GM12892 (cell line): ENCODE measurements at regions not wholly inside any gene's neighbourhood (a gene's known extent, or its start where the extent isn't known, plus 50 kb on each side); places are given as distances from the start of the nearest gene placed in this dataset.

Experiments used
- DNase-seq: peaks from one replicate; pipeline ENCODE4 v3.0.0; 2011; ENCODE audit not compliant: insufficient read length
- FAIRE-seq: peaks from 2 replicates; lab custom pipeline; 2011; peaks lifted over from hg19 to GRCh38; lab: Jason Lieb, UNC
- POLR2A ChIP-seq: IDR thresholded peaks from 2 replicates; pipeline ENCODE4 v1.6.1; 2011; ENCODE audit warnings: low read depth, low read length, control low read depth
- POLR2AphosphoS5 ChIP-seq: IDR thresholded peaks from 2 replicates; pipeline ENCODE4 v1.6.1; 2011; ENCODE audit warnings: low read depth, low read length, control low read depth
- TAF1 ChIP-seq: IDR thresholded peaks from 2 replicates; pipeline ENCODE4 v1.6.1; 2011; ENCODE audit warnings: low read depth, mild to moderate bottlenecking, control low read depth, low read length, borderline replicate concordance

DNA sequence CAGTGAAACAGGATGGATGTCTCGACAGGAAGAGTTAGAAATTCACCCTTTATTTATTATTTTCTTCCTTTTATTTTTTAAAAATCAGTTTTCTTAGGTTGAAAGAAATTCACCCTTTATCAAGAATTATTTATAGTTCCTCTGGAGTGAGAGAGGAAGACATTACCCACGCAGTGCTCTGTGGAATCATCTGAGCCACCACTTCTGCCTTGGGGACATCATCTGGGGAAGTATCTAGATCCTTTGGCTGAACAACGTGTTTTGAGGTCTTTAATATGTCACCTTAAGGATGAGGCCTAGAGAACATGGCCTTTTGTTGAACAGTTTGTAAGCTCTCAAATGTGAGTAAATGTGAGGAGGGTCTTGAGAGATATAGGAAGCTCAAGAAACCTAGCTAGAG, 183.3 kb downstream of the UTP18 start:
- FAIRE-seq (no peak), DNase-seq (no peak)
- TF ChIP-seq TAF1 (no peak), POLR2AphosphoS5 (no peak), POLR2A (no peak)

GRCh38 chr17:51445946-51446345, 185.6 kb downstream of the UTP18 start:
- FAIRE-seq = no peak
- DNase-seq = no peak
- TF ChIP-seq TAF1 (no peak), POLR2AphosphoS5 (no peak), POLR2A (no peak)

- no peak for DNase-seq
- no peak for FAIRE-seq
- TF ChIP-seq TAF1 (no peak), POLR2A (no peak), POLR2AphosphoS5 (no peak)
These were observed 194.2 kb downstream of the UTP18 start for GRCh38 chr17:51454456-51454978.

- DNase-seq = no peak
- FAIRE-seq = no peak
- TF ChIP-seq POLR2A (no peak), TAF1 (no peak)
These were observed 194.9 kb downstream of the UTP18 start for GRCh38 chr17:51455211-51455610.

GRCh38 chr17:51455931-51456330, 195.6 kb downstream of the UTP18 start:
- DNase-seq = no peak
- TF ChIP-seq TAF1 (no peak), POLR2A (no peak), POLR2AphosphoS5 (no peak)
- no peak for FAIRE-seq

DNA sequence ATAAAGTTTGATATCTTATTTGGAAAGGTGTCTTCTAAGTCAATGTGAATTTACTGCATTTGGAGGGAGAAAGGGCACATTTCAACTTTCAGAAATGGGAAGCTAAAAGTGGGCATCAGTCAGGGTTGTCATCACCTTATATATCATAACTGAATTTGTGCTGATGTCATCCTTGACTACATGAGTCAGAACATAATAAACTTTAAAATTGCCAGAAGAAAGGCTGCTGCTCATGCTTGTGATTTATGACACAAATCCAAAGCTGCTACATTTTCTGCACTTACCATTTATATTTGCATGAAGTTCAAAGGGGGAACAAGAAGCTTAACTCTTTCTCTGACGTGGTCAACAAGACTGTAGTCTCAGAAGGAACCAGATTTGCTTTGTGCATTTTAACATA, 196.6 kb downstream of the UTP18 start:
- no peak for TF ChIP-seq POLR2A
- no peak for TF ChIP-seq POLR2AphosphoS5
- TF ChIP-seq TAF1 = no peak
- FAIRE-seq = no peak
- DNase-seq = no peak

DNA sequence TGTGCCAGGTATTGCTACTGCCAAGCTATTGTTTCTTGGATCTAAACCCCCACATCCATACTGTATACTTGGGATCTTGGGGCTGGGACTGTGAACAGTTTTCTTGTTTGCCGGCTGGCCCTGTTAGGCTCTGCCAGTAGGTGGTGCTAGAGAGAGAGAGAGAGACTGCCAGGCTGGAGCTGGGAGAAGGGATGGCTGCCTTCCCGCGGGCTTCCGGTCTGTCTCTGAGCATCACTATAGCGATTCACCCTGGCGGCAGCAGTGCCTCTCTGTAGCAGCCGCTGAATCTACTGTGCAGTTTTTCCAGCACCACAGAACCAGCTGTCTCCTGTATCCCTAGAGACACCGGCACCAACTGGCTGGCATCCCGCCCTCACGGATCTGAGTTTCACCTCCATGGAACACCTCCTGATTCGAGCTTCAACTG, 201.2 kb downstream of the UTP18 start:
- DNase-seq (peak; percentile 33), FAIRE-seq (peak; percentile 82)
- TF ChIP-seq TAF1 (no peak), POLR2A (no peak), POLR2AphosphoS5 (no peak)

DNA sequence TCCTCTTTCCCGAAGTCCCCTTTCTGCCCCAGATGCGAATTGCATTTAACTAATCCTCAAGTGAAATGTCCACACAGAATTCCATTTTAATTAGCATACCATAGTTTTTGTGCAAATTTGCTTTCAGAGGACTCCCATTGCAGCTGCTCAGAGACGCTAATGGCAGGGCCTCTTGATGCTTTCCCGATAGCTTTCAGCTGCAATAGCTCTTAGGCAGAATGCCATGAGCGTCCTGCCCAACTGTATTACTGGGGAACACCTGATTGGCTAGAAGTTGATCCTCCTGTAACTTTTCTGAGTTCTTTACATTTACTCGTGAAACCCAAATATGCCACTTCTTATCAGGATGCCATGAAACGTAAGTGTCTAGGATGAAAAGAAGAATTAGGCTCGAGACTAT, 203.0 kb downstream of the UTP18 start:
- FAIRE-seq (no peak), DNase-seq (no peak)
- TF ChIP-seq POLR2AphosphoS5 = no peak
- TF ChIP-seq TAF1 = no peak
- no peak for TF ChIP-seq POLR2A

GRCh38 chr17:51467336-51467735, 207.0 kb downstream of the UTP18 start:
- FAIRE-seq (no peak), DNase-seq (no peak)
- TF ChIP-seq TAF1 (no peak), POLR2A (no peak), POLR2AphosphoS5 (no peak)

GRCh38 chr17:51472670-51473205, 212.4 kb downstream of the UTP18 start:
- DNase-seq = no peak
- TF ChIP-seq POLR2AphosphoS5 = no peak
- FAIRE-seq = no peak

DNA sequence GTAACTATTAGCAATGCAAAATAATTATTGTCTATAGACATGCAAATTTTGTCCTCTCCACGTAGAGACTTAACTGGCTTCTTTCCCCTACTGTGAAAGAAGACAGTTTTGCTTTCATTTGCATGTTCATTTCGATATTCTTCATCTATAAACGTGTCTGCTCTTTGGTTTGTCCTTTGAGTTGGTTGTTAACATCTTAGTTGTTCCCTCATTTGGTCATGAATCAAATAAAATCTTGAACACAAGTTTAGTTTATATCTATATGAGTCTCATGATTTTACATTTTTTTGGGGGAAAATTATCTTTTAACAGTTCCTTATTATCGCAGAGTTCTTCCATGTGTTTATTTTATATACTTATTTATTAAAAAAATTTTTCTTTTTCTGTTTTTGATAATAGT, 214.4 kb downstream of the UTP18 start:
- TF ChIP-seq POLR2AphosphoS5 (no peak), POLR2A (no peak), TAF1 (no peak)
- FAIRE-seq (no peak), DNase-seq (no peak)

- TF ChIP-seq POLR2A (no peak), TAF1 (no peak)
- FAIRE-seq = no peak
- DNase-seq = no peak
These were observed 215.4 kb downstream of the UTP18 start for GRCh38 chr17:51475730-51476129.

DNA sequence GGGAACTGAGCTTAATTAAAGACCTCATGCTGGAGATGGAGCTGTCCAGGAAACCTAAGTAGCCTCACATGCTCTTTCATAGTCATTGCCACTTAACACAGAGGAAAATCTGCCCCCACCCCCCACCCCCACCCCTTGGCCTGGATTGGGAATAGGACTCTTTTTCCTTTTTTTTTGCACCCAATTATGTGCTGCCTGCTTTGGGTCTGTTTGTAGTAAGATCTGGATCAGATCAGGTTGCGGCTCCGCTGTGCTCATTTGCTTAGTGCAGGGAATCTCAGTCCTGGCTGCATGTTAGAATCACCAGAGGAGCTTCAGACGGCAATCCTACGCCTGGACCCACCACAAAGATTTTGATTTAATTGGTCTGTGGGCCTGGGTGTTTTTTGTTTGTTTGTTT, 219.0 kb downstream of the UTP18 start:
- FAIRE-seq (no peak), DNase-seq (no peak)
- TF ChIP-seq TAF1 (no peak), POLR2AphosphoS5 (no peak), POLR2A (no peak)
